SK-N-MC (cell line): ENCODE measurements at regions not wholly inside any gene's neighbourhood (a gene's known extent, or its start where the extent isn't known, plus 50 kb on each side); places are given as distances from the start of the nearest gene placed in this dataset.

Experiments used
- DNase-seq: peaks from one replicate; pipeline ENCODE4 v3.0.0-alpha.2; 2011; ENCODE audit warnings: low read depth, low spot score
- H3K27ac ChIP-seq: fragments of 200-600 bp; sonication (generic); 2 replicates; pipeline ENCODE4 v1.5.1; 2016; ENCODE audit warnings: mixed run types
- H3K36me3 ChIP-seq: fragments of 200-600 bp; sonication (generic); 2 replicates; pipeline ENCODE4 v1.6.1; 2017; ENCODE audit warnings: antibody characterized with exemption, low read length, mixed read lengths; ENCODE audit not compliant: insufficient read depth
- H3K4me3 ChIP-seq: fragments of 200-600 bp; sonication (generic); 2 replicates; pipeline ENCODE4 v1.5.1; 2016
- H3K9ac ChIP-seq: fragments of 200-600 bp; sonication (generic); 2 replicates; pipeline ENCODE4 v1.8.0; 2017; ENCODE audit warnings: mixed run types, mixed read lengths; ENCODE audit not compliant: insufficient read length
- H3K9me3 ChIP-seq: fragments of 200-600 bp; sonication (generic); 2 replicates; pipeline ENCODE4 v1.6.1; 2017; ENCODE audit warnings: low read depth, mild to moderate bottlenecking, antibody characterized with exemption, low read length, moderate library complexity, mixed read lengths
- EZH2 ChIP-seq: fragments of 200-600 bp; sonication (generic); IDR thresholded peaks from one replicate; pipeline ENCODE4 v1.6.1; 2017; ENCODE audit warnings: antibody characterized with exemption
- FOXP2 ChIP-seq: optimal IDR thresholded peaks from 2 replicates; pipeline ENCODE3; 2011; ENCODE audit warnings: mild to moderate bottlenecking, moderate library complexity; ENCODE audit not compliant: insufficient read depth; ENCODE audit errors: extremely low read length, control extremely low read depth
- POLR2AphosphoS5 ChIP-seq: IDR thresholded peaks from 2 replicates; pipeline ENCODE4 v1.6.1; 2012; ENCODE audit warnings: mild to moderate bottlenecking, low read depth, low read length, borderline replicate concordance

DNA sequence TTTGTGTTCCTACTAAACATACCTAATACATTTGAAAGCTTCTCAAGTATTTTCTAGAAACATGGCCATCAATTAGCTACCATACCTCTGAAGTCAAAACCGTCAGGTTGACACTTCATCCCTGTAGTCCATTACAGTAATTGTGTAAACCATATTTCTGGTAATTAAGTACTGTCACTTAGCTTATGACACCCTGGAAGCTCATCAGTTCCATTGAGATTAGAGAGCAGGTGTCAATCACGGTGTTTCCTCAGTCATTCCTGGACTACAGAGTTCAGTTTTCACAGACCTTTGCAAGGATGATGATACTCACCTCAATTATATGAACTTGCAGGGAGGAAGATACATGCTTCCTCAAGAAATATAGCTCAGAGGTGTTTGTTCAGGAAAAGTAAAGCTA, 552.0 kb downstream of the SI start:
- Histone ChIP-seq H3K36me3 (no peaks in the 10 kb centered on the region), H3K9me3 (no peaks in the 10 kb centered on the region), H3K4me3 (no peak overlapping the region), H3K27ac (no peak overlapping the region), H3K9ac (no peak overlapping the region)
- DNase-seq, result no peak
- TF ChIP-seq EZH2 (no peak), POLR2AphosphoS5 (no peak), FOXP2 (no peak)

DNA sequence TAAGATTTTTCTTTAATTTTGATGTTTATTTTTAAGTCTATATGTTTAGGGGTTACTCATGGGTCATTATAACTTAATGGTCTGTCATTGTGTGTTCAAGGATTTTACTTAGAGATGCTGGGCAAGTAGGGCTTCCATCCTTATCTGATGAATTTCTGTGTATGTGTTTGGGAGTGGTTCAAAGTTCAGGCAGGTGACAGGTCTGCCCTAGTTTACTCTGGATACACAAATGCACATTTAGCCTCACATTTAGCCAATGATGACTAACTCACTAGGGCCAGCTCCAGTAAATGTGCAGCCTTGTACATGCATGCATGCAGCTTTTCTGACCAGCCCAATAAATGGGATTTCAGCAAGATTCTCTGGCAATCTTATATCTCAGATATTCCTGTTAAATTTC, 554.1 kb downstream of the SI start:
- TF ChIP-seq FOXP2 (no peak), EZH2 (no peak), POLR2AphosphoS5 (no peak)
- no peaks in the 10 kb centered on the region for H3K9me3 ChIP-seq
- no peak overlapping the region for H3K27ac ChIP-seq
- no peaks in the 10 kb centered on the region for H3K36me3 ChIP-seq
- no peak for DNase-seq
- no peak overlapping the region for H3K9ac ChIP-seq
- no peak overlapping the region for H3K4me3 ChIP-seq

DNA sequence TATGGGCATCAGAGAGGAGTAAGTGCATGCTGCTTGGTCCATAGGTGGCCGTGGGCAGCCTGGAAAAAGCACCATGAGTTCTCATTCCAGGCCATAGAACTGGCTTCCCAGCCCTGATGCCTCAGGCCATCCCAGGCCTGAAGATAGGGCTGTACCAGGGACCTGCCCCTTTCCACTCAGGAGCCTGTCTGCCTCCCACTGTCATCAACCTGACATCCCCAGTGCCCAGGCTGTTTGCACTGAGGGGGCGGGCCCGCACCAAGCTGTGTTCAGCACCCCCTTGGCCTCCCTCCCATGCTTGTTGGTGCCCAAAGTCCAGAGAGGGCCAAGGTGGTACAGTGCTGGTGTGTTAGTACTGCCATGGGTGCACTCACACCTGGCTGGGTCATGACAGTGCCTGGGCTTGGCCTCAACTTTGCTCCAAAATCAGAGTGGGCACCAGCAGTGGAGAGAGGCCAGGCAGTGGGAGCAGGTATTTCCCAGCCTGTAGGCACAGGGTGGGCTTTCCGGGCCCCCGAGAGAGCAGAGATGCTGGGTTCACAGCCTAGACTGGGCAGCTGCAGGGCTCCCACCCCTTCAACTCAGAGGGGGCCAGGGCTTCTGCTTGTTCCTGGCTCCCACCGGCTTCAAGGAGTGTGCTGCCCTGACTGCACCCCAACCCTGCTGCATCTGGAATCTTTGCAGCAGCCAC, 556.1 kb downstream of the SI start:
- no peaks in the 10 kb centered on the region for H3K36me3 ChIP-seq

DNA sequence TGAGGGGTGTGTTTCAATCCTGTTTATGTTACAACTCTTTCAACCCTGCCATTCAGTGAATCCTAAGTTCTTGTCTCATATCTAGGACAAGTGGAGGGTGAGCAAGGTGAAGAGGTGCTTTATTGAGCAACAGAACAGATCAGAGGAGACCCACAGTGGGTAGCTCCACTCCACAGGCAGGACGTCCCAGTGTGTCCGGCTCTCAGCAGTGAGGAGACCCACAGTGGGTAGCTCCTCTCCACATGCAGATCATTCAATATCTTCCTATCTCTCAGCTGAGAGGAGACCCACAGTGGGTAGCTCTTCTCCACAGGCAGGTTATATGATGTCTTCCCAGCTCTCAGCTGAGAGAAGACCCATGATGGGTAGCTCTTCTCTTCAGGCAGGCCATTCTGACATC, 556.7 kb downstream of the SI start:
- Histone ChIP-seq H3K27ac (no peak overlapping the region), H3K9ac (no peak overlapping the region), H3K9me3 (no peaks in the 10 kb centered on the region), H3K36me3 (no peaks in the 10 kb centered on the region), H3K4me3 (no peak overlapping the region)
- DNase-seq, result no peak
- TF ChIP-seq FOXP2, result no peak
- TF ChIP-seq EZH2, result no peak
- TF ChIP-seq POLR2AphosphoS5, result no peak

More for the DNA sequence above, 556.1 kb downstream of the SI start:
- no peak for DNase-seq
- TF ChIP-seq EZH2 (no peak), FOXP2 (no peak), POLR2AphosphoS5 (no peak)
- Histone ChIP-seq H3K9ac (no peak overlapping the region), H3K9me3 (no peaks in the 10 kb centered on the region), H3K27ac (no peak overlapping the region), H3K4me3 (no peak overlapping the region)

DNA sequence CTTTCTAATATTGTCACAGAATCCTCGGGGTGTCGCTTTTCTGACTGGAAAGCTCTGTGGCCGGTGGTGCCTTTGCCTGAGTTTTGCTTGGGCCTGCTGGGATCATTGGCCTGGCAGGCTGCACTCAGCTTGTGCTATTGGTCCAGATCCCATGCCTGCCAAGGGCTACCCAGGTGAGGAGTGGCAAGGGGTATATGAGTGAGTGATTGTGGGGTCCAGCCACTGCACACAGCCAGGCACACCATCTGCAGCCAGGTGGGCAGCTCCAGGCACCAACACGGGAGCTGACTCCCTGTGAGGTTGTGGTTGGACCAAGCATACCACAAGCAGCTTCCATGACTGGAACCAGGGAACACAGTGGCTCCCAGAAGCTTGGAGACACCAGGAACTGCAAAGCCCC, 557.2 kb downstream of the SI start:
- TF ChIP-seq FOXP2 (no peak), POLR2AphosphoS5 (no peak), EZH2 (no peak)
- no peak for DNase-seq
- no peaks in the 10 kb centered on the region for H3K36me3 ChIP-seq
- no peaks in the 10 kb centered on the region for H3K9me3 ChIP-seq
- no peak overlapping the region for H3K4me3 ChIP-seq
- H3K27ac ChIP-seq, result no peak overlapping the region
- no peak overlapping the region for H3K9ac ChIP-seq

DNA sequence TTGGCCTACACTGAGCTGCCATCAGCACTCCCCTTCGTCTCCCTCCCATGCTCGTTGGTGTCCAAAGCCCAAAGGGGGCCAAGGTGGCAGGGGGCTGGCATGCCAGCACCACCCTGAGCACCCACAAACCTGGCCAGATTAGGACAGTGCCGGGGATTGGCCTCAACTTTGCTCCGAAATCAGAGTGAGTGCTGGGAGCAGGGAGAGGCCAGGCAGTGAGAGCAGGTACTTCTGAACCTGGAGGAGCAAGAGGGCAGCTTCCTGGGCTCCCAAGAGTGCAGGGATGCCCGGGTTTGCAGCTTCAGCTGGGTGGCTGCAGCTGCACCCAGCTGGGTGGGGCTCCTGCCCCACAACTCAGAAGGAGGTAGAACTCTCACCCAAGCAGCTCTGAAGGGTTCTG, 563.0 kb downstream of the SI start:
- TF ChIP-seq POLR2AphosphoS5 (no peak), EZH2 (no peak), FOXP2 (no peak)

DNA sequence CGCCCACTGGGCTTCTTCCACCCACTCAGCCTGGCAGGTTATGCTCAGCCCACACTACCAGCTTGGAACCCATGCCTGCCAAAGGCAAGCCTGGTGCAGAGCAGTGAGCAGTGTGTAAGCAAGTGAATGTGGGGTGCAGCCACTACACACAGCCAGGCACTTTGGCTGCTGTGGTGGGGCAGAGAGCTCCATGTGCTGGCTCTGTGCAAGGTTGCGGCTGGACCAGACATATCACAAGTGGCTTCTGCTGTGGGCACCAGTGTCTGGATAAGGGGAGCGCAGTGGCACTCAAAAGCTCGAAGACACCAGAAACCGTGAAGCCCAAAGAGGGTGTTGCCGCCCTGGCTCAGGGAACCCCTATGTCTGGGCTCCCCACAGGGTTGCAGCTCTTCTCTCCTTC, 563.7 kb downstream of the SI start:
- no peak overlapping the region for H3K9ac ChIP-seq
- DNase-seq, result no peak
- H3K9me3 ChIP-seq, result no peaks in the 10 kb centered on the region
- no peak overlapping the region for H3K27ac ChIP-seq
- H3K36me3 ChIP-seq, result no peaks in the 10 kb centered on the region
- H3K4me3 ChIP-seq, result no peak overlapping the region
- TF ChIP-seq POLR2AphosphoS5 (no peak), EZH2 (no peak), FOXP2 (no peak)

More for the DNA sequence above, 563.0 kb downstream of the SI start:
- H3K4me3 ChIP-seq, result no peak overlapping the region
- DNase-seq, result no peak
- H3K27ac ChIP-seq, result no peak overlapping the region
- no peaks in the 10 kb centered on the region for H3K36me3 ChIP-seq
- no peak overlapping the region for H3K9ac ChIP-seq
- no peaks in the 10 kb centered on the region for H3K9me3 ChIP-seq

DNA sequence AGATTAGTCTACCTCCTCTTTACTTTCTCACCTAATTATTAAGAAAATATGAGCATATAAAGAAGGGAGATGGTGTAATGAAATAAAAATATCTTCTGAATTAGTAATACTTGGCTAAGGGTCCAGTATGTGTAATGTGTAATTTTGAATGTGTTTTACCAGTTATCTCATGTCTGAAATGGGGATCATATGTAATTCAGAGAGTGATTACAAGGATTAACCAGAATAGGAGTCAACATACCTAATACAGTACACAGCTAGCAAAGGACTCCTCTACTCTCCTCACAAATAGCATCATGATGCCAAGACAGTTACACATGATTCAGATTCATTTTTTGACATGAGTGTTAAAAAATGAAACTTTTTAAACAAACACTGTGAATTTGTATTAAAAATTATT, 570.4 kb downstream of the SI start:
- no peak overlapping the region for H3K9ac ChIP-seq
- TF ChIP-seq EZH2, result no peak
- TF ChIP-seq FOXP2, result no peak
- TF ChIP-seq POLR2AphosphoS5, result no peak
- no peaks in the 10 kb centered on the region for H3K36me3 ChIP-seq
- no peak overlapping the region for H3K4me3 ChIP-seq
- no peaks in the 10 kb centered on the region for H3K9me3 ChIP-seq
- DNase-seq, result no peak
- no peak overlapping the region for H3K27ac ChIP-seq

DNA sequence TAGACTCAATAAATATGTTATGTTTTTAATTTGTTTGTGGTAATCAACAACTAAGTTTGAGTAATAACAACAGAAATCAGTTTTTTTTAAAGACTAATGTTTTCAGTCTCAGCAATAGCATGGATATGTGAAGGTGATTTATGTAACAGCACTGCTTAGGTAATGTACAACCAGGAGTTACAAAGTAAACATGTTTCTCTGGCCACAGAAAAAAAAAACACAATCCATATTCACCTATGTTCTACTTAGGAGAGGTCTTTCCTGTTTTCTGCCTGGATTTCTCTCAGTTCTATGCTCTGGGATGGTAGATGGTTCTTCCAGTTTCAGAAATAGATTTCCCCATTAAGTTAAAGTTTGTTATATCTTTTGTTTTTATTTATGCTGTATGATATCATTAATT, 579.4 kb downstream of the SI start:
- H3K4me3 ChIP-seq, result no peak overlapping the region
- H3K27ac ChIP-seq, result no peak overlapping the region
- TF ChIP-seq EZH2, result no peak
- TF ChIP-seq FOXP2, result no peak
- no peak for TF ChIP-seq POLR2AphosphoS5
- DNase-seq, result no peak
- H3K9ac ChIP-seq, result no peak overlapping the region
- no peaks in the 10 kb centered on the region for H3K36me3 ChIP-seq
- no peaks in the 10 kb centered on the region for H3K9me3 ChIP-seq
